C1 segment of cervical spinal cord (tissue), 14 donors: ENCODE measurements at regions not wholly inside any gene's neighbourhood (a gene's known extent, or its start where the extent isn't known, plus 50 kb on each side); places are given as distances from the start of the nearest gene placed in this dataset.
"Not testable (repeated sequence)": the region's sequence is repeated elsewhere in the genome, so short reads cannot be mapped to it uniquely, and the experiment has no call there.

ENCODE experiments used
- DNase-seq, 14 donors: peaks; one replicate each; lab custom pipeline; 2025; lab: John Stamatoyannopoulos, UW

GRCh38 chr7:125264174-125264856, 334.7 kb upstream of the POT1 start:
- not testable (repeated sequence) for DNase-seq

- DNase-seq = not testable (repeated sequence)
These were observed 329.3 kb upstream of the POT1 start for GRCh38 chr7:125258876-125259417.

GRCh38 chr7:125257617-125258016, 328.0 kb upstream of the POT1 start:
- no peak for DNase-seq

- no peak for DNase-seq
These were observed 326.8 kb upstream of the POT1 start for GRCh38 chr7:125256446-125256845.

- no peak for DNase-seq
These were observed 326.2 kb upstream of the POT1 start for GRCh38 chr7:125255810-125256209.

- no peak for DNase-seq
These were observed 324.9 kb upstream of the POT1 start for GRCh38 chr7:125254566-125254965.

GRCh38 chr7:125253452-125254190, 324.0 kb upstream of the POT1 start:
- DNase-seq = no peak

GRCh38 chr7:125247514-125248098, 318.0 kb upstream of the POT1 start:
- no peak for DNase-seq

GRCh38 chr7:125246706-125247105, 317.1 kb upstream of the POT1 start:
- no peak for DNase-seq

- no peak for DNase-seq
These were observed 311.9 kb upstream of the POT1 start for GRCh38 chr7:125241548-125241947.

GRCh38 chr7:125222596-125222995, 293.0 kb upstream of the POT1 start:
- no peak for DNase-seq

GRCh38 chr7:125218076-125218475, 288.5 kb upstream of the POT1 start:
- no peak for DNase-seq

- no peak for DNase-seq
These were observed 271.4 kb upstream of the POT1 start for GRCh38 chr7:125201002-125201401.

- DNase-seq = no peak
These were observed 268.2 kb upstream of the POT1 start for GRCh38 chr7:125197731-125198393.

GRCh38 chr7:125195156-125195555, 265.5 kb upstream of the POT1 start:
- no peak for DNase-seq

GRCh38 chr7:125193263-125193662, 263.6 kb upstream of the POT1 start:
- DNase-seq = peak in 3 of 14 donors; percentile 6 to 38 (median 8)

GRCh38 chr7:125184801-125185200, 255.2 kb upstream of the POT1 start:
- no peak for DNase-seq

- not testable (repeated sequence) for DNase-seq
These were observed 252.1 kb upstream of the POT1 start for GRCh38 chr7:125181569-125182267.

- DNase-seq = no peak
These were observed 243.9 kb upstream of the POT1 start for GRCh38 chr7:125173571-125173970.

GRCh38 chr7:125169088-125169487, 239.5 kb upstream of the POT1 start:
- no peak for DNase-seq

GRCh38 chr7:125154930-125155329, 225.3 kb upstream of the POT1 start:
- DNase-seq = no peak
